A673 (cell line): ENCODE measurements at regions not wholly inside any gene's neighbourhood (a gene's known extent, or its start where the extent isn't known, plus 50 kb on each side); places are given as distances from the start of the nearest gene placed in this dataset.

Source experiments
- CTCF ChIP-seq: fragments of 300-800, 200-600 bp; sonication (generic); conservative IDR thresholded peaks from 2 replicates; pipeline ENCODE4 v1.5.1; 2017; ENCODE audit warnings: low read depth, mild to moderate bottlenecking, antibody characterized with exemption, low read length, moderate library complexity, mixed read lengths
- EZH2 ChIP-seq: fragments of 200-600 bp; sonication (generic); IDR thresholded peaks from 2 replicates; pipeline ENCODE4 v1.6.1; 2017; ENCODE audit warnings: borderline replicate concordance, low read depth, mild to moderate bottlenecking, mixed read lengths, antibody characterized with exemption, low read length; ENCODE audit not compliant: poor library complexity, severe bottlenecking

DNA sequence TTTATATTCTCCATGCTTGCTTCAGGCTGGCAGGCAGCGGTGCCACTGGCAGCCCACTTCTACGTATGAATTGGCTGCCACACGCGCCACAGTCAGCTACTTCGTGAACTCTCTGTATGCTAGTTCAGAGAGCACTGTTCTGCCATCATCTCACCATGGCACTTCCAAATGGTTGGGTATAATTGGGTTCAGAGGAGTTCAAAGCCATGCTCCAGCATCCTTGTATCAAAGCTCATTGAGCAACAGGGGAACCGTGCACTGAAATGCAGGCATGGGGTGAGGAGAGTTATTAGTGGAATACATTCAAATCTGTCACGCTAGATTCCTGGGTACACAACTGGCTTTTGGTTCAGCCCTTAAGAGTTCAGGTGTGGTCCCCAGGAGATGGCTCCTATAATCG, 519.9 kb upstream of the NOX3 start:
- TF ChIP-seq CTCF (no peak), EZH2 (no peak)
